Stimulated activated naive CD8-positive, alpha-beta T cell treated with anti-CD3 and anti-CD28 coated beads, Interleukin-15, Interleukin-2, amounts not matched to agents 100 ng/mL and 50 ng/mL, for 24 hours (primary cell): ENCODE measurements at regions not wholly inside any gene's neighbourhood (a gene's known extent, or its start where the extent isn't known, plus 50 kb on each side); places are given as distances from the start of the nearest gene placed in this dataset.

ENCODE experiments used
- H3K27ac Mint-ChIP-seq: one replicate; pipeline ENCODE4 v1.8.0; 2021; ENCODE audit warnings: mild to moderate bottlenecking, mixed read lengths
- H3K27me3 Mint-ChIP-seq: one replicate; pipeline ENCODE4 v1.8.0; 2021; ENCODE audit warnings: mixed read lengths
- H3K36me3 Mint-ChIP-seq: one replicate; pipeline ENCODE4 v1.8.0; 2021; ENCODE audit warnings: low read depth, mixed read lengths
- H3K4me1 Mint-ChIP-seq: one replicate; pipeline ENCODE4 v1.8.0; 2021; ENCODE audit warnings: low read depth, mixed read lengths
- H3K4me3 Mint-ChIP-seq: one replicate; pipeline ENCODE4 v1.8.0; 2021; ENCODE audit warnings: mild to moderate bottlenecking, mixed read lengths
- H3K9me3 Mint-ChIP-seq: one replicate; pipeline ENCODE4 v1.8.0; 2021; ENCODE audit warnings: mixed read lengths

GRCh38 chr21:27703791-27704190 lies 736.9 kb upstream of the ADAMTS5 start:
- Mint-ChIP-seq H3K27ac (no peak overlapping the region), H3K27me3 (no peaks in the 10 kb centered on the region), H3K4me3 (no peak overlapping the region), H3K9me3 (peaks cover 4% of the 10 kb centered on the region), H3K4me1 (no peaks in the 10 kb centered on the region), H3K36me3 (no peaks in the 10 kb centered on the region)

DNA sequence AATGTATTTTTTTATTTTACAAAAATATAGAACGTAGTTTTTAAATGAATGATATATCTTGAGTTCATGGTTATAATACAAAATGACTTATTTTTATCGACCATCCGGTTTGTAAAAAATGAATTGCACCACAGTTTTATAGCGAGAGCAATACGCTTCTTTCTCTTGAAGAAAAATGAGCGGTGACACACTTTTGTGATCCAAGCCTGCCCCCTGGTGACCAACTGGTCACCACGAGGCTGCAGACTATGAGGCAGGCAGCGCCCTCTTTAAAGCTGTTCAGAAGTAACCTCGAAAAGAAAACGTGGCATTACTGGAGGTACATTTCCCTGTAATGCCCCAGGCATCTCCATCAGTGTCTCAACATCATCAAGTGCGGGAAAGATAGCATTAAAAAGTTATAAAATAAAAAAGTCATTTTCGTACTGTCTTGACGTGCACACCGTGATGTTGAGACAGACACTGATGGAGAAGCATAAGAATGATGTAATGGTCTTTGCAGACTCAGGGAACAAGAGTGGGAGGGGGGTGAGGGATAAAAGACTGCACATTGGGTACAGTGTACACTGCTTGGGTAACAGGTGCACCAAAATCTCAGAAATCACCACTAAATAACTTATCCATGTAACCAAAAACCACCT lies 734.2 kb upstream of the ADAMTS5 start:
- Mint-ChIP-seq H3K4me1 (no peaks in the 10 kb centered on the region), H3K9me3 (no peaks in the 10 kb centered on the region), H3K27ac (no peak overlapping the region), H3K36me3 (no peaks in the 10 kb centered on the region), H3K27me3 (no peaks in the 10 kb centered on the region), H3K4me3 (no peak overlapping the region)

GRCh38 chr21:27695246-27695645 lies 728.4 kb upstream of the ADAMTS5 start:
- H3K36me3 Mint-ChIP-seq, result no peaks in the 10 kb centered on the region
- no peak overlapping the region for H3K4me3 Mint-ChIP-seq

DNA sequence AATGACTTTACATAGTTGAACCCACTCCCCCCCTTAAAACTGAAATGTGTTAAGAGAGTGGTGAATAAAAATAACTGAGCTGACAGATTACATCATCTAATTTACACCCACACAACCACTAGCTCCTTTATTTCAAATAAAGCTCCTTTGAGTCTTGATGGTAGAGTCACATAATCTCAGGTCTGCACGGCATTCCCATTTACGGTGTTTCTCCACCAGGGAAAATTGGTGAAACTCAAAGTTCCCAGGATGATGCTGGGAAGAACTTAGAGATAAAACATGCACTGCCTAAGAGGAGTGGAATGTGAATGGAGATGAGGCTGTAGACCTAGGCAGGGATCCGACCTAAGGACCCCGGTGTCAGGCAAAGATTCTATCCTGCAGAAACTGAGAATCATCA lies 727.8 kb upstream of the ADAMTS5 start:
- Mint-ChIP-seq H3K9me3 (no peaks in the 10 kb centered on the region), H3K4me3 (no peak overlapping the region)

More at GRCh38 chr21:27695246-27695645, 728.4 kb upstream of the ADAMTS5 start:
- Mint-ChIP-seq H3K27ac (no peak overlapping the region), H3K9me3 (no peaks in the 10 kb centered on the region), H3K4me1 (no peaks in the 10 kb centered on the region), H3K27me3 (no peaks in the 10 kb centered on the region)

GRCh38 chr21:27693376-27693775 lies 726.5 kb upstream of the ADAMTS5 start:
- Mint-ChIP-seq H3K27me3 (no peaks in the 10 kb centered on the region), H3K4me1 (no peaks in the 10 kb centered on the region), H3K4me3 (no peak overlapping the region), H3K36me3 (no peaks in the 10 kb centered on the region), H3K9me3 (peaks cover 2% of the 10 kb centered on the region), H3K27ac (no peak overlapping the region)

More for the DNA sequence above, 727.8 kb upstream of the ADAMTS5 start:
- Mint-ChIP-seq H3K27me3 (no peaks in the 10 kb centered on the region), H3K27ac (no peak overlapping the region), H3K36me3 (no peaks in the 10 kb centered on the region), H3K4me1 (no peaks in the 10 kb centered on the region)

- Mint-ChIP-seq H3K36me3 (no peaks in the 10 kb centered on the region), H3K9me3 (peaks cover 9% of the 10 kb centered on the region), H3K4me1 (no peaks in the 10 kb centered on the region), H3K4me3 (no peak overlapping the region), H3K27me3 (no peaks in the 10 kb centered on the region), H3K27ac (no peak overlapping the region)
Observed at GRCh38 chr21:27691516-27691915, 724.6 kb upstream of the ADAMTS5 start.

DNA sequence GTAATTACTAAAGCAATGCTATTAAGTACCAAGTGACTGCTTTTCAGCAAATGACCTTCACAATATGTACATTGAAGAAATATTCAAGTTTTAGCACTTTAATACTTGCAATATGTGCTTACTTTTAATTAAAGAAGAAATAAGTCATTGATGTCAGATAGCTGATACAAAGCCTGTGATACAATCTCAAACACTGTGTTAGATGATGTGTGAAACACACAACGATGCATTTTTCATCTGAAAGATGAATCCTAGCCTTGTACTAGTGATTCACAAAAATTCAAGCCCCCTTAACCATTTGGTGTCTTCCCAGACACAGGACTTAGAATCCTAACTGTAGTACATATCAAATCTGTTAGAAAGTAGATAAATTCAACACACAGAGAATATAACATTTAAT lies 724.1 kb upstream of the ADAMTS5 start:
- H3K9me3 Mint-ChIP-seq, result peaks cover 9% of the 10 kb centered on the region
- no peaks in the 10 kb centered on the region for H3K36me3 Mint-ChIP-seq
- no peaks in the 10 kb centered on the region for H3K27me3 Mint-ChIP-seq
- H3K4me3 Mint-ChIP-seq, result no peak overlapping the region
- no peak overlapping the region for H3K27ac Mint-ChIP-seq
- no peaks in the 10 kb centered on the region for H3K4me1 Mint-ChIP-seq

DNA sequence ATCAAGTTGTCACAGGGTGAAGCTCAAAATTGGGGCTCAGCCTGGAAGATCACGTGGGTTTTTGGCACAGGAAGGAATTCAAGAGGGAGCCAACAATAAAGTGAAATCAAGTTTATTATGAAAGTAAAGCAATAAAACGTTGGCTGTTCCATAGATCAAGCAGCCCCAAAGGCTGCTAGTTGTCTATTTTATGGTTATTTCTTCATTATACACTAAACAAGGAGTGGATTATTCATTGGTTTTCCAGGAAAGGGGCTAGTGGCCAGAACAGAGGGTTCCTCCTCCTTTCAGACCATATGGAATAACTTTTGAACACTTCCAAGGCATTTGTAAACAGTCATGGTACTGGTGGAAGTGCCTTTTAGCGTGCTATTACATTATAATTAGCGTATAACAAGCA lies 723.5 kb upstream of the ADAMTS5 start:
- no peak overlapping the region for H3K27ac Mint-ChIP-seq
- H3K4me1 Mint-ChIP-seq, result no peaks in the 10 kb centered on the region
- H3K27me3 Mint-ChIP-seq, result no peaks in the 10 kb centered on the region
- H3K4me3 Mint-ChIP-seq, result no peak overlapping the region
- no peaks in the 10 kb centered on the region for H3K36me3 Mint-ChIP-seq
- peaks cover 9% of the 10 kb centered on the region for H3K9me3 Mint-ChIP-seq

DNA sequence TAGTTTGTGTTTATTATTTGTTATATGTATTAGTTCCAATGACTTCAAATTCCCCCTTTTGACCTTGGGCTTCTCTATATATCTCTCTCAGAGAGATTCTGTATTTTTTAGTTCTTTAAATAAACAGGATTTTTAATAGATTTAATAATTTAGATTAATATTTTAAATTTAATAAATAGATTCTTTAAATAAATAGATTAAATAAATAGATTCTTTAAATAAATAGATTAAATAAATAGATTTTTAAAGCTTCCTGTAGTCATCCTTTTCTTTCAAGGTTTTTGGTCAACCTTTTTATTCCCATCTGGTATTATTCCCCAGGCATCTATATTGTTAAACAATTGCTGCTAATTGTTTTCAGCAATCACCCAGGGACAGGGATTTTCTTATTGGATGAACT lies 721.9 kb upstream of the ADAMTS5 start:
- Mint-ChIP-seq H3K4me3 (no peak overlapping the region), H3K27me3 (no peaks in the 10 kb centered on the region), H3K36me3 (no peaks in the 10 kb centered on the region), H3K9me3 (peaks cover 9% of the 10 kb centered on the region), H3K27ac (no peak overlapping the region), H3K4me1 (no peaks in the 10 kb centered on the region)

- Mint-ChIP-seq H3K27me3 (no peaks in the 10 kb centered on the region), H3K9me3 (peaks cover 6% of the 10 kb centered on the region), H3K36me3 (no peaks in the 10 kb centered on the region), H3K4me1 (no peaks in the 10 kb centered on the region), H3K4me3 (no peak overlapping the region), H3K27ac (no peak overlapping the region)
Observed at GRCh38 chr21:27683292-27683691, 716.4 kb upstream of the ADAMTS5 start.

DNA sequence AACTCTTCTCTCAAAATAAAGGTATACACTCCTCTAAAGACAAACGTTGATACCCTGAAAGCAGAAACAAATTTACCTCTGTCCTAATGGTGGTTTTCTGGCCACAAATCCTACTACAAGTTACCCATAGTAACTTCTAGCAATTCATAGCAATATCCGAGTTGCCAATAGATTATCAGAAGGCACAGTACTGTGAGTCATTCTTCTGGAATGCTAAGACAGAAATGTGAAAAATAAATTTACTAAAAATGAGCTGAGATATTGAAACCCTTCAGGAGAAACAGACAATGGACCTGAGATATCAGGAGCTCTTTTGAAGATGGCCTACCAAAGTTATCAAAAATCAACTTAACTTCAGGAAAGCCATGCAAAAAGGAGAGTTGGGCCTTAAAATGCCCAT lies 715.0 kb upstream of the ADAMTS5 start:
- no peaks in the 10 kb centered on the region for H3K36me3 Mint-ChIP-seq
- no peaks in the 10 kb centered on the region for H3K27me3 Mint-ChIP-seq
- no peaks in the 10 kb centered on the region for H3K4me1 Mint-ChIP-seq
- peaks cover 3% of the 10 kb centered on the region for H3K9me3 Mint-ChIP-seq
- H3K4me3 Mint-ChIP-seq, result no peak overlapping the region
- no peak overlapping the region for H3K27ac Mint-ChIP-seq

GRCh38 chr21:27681038-27681437 lies 714.1 kb upstream of the ADAMTS5 start:
- Mint-ChIP-seq H3K9me3 (no peaks in the 10 kb centered on the region), H3K27ac (no peak overlapping the region), H3K4me1 (no peaks in the 10 kb centered on the region), H3K4me3 (no peak overlapping the region), H3K27me3 (no peaks in the 10 kb centered on the region), H3K36me3 (no peaks in the 10 kb centered on the region)

- Mint-ChIP-seq H3K9me3 (no peaks in the 10 kb centered on the region), H3K36me3 (no peaks in the 10 kb centered on the region), H3K27me3 (no peaks in the 10 kb centered on the region), H3K4me1 (no peaks in the 10 kb centered on the region), H3K4me3 (no peak overlapping the region), H3K27ac (no peak overlapping the region)
Observed at GRCh38 chr21:27680181-27680580, 713.3 kb upstream of the ADAMTS5 start.

GRCh38 chr21:27678511-27678910 lies 711.6 kb upstream of the ADAMTS5 start:
- Mint-ChIP-seq H3K4me1 (no peaks in the 10 kb centered on the region), H3K27me3 (no peaks in the 10 kb centered on the region), H3K4me3 (no peak overlapping the region), H3K9me3 (no peaks in the 10 kb centered on the region), H3K36me3 (no peaks in the 10 kb centered on the region), H3K27ac (no peak overlapping the region)

- Mint-ChIP-seq H3K27ac (no peak overlapping the region), H3K9me3 (no peaks in the 10 kb centered on the region), H3K36me3 (no peaks in the 10 kb centered on the region), H3K27me3 (no peaks in the 10 kb centered on the region), H3K4me1 (no peaks in the 10 kb centered on the region), H3K4me3 (no peak overlapping the region)
Observed at GRCh38 chr21:27677546-27677945, 710.7 kb upstream of the ADAMTS5 start.

DNA sequence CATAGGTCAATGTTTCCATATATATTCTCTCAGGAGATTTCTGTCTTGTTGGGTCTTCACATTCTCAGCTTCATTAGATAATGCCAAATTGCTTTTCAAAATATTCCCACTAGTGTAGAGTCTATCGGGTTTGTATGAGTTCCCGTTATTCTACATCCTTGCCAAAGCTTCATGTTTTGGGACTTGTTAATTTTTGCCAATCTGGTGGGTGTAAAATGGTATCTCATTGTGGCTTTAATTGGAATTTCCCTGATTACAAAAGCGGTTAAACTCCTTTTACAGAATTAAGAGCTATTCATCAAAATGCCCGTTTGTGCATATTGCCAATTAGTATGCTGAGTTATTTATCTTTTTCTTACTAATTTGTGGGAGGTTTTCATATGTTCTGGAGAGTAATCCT lies 708.4 kb upstream of the ADAMTS5 start:
- no peaks in the 10 kb centered on the region for H3K9me3 Mint-ChIP-seq
- H3K27me3 Mint-ChIP-seq, result no peaks in the 10 kb centered on the region
- H3K4me3 Mint-ChIP-seq, result no peak overlapping the region
- H3K27ac Mint-ChIP-seq, result no peak overlapping the region
- H3K4me1 Mint-ChIP-seq, result no peaks in the 10 kb centered on the region
- H3K36me3 Mint-ChIP-seq, result no peaks in the 10 kb centered on the region
